Nephron (organoid): ENCODE measurements at regions not wholly inside any gene's neighbourhood (a gene's known extent, or its start where the extent isn't known, plus 50 kb on each side); places are given as distances from the start of the nearest gene placed in this dataset.
A peak's percentile ranks its signal among the peaks of the same experiment; 100 is the strongest.

Source experiments
- H3K27ac Mint-ChIP-seq, 3 experiments: 2 replicates each; pipeline ENCODE4 v1.8.0; 2020; ENCODE audit warnings: mixed read lengths in 3 of 3, mild to moderate bottlenecking in 2 of 3, moderate library complexity in 1 of 3
- H3K27me3 Mint-ChIP-seq: 2 replicates; pipeline ENCODE4 v1.8.0; 2021; ENCODE audit warnings: low read depth, mild to moderate bottlenecking, moderate library complexity, mixed read lengths
- H3K36me3 Mint-ChIP-seq: 2 replicates; pipeline ENCODE4 v1.8.0; 2020; ENCODE audit warnings: low read depth, mixed read lengths
- H3K4me1 Mint-ChIP-seq: 2 replicates; pipeline ENCODE4 v1.8.0; 2020; ENCODE audit warnings: mixed read lengths
- H3K4me3 Mint-ChIP-seq, 3 experiments: 2 replicates each; pipeline ENCODE4 v1.8.0; 2020; ENCODE audit warnings: mild to moderate bottlenecking in 3 of 3, mixed read lengths in 3 of 3, moderate library complexity in 2 of 3
- H3K9me3 Mint-ChIP-seq: 2 replicates; pipeline ENCODE4 v1.8.0; 2020; ENCODE audit warnings: mixed read lengths
- TF ChIP-seq, protein P1 (sequence below), 3 experiments: fragments of 200-600 bp; sonication (generic); IDR thresholded peaks; one replicate each; pipeline ENCODE4 v1.5.0; 2021; ENCODE audit warnings: antibody characterized with exemption in 3 of 3; ENCODE audit not compliant: unreplicated experiment in 3 of 3

DNA sequence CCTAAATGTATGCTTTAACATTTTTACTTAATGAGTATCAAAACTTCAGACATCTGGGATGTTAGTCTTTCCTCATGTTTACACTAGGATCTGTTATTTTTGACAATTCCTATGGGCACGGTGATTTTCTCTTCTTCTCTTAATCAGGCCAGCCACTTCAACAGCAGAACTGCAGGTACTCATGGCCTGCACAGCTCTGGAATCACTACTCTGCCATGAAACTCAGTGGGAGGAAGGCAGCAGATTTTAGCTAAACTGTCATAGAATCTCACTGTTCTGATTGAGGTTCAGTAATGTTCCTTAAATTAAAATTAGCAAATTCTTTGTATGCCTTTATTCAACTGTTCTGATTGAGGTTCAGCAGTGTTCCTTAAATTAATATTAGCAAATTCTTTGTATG is 1083.0 kb downstream of the SLITRK5 start:
- Mint-ChIP-seq H3K4me1 (no peaks in the 10 kb centered on the region), H3K36me3 (no peaks in the 10 kb centered on the region)
- TF ChIP-seq, protein P1, sequence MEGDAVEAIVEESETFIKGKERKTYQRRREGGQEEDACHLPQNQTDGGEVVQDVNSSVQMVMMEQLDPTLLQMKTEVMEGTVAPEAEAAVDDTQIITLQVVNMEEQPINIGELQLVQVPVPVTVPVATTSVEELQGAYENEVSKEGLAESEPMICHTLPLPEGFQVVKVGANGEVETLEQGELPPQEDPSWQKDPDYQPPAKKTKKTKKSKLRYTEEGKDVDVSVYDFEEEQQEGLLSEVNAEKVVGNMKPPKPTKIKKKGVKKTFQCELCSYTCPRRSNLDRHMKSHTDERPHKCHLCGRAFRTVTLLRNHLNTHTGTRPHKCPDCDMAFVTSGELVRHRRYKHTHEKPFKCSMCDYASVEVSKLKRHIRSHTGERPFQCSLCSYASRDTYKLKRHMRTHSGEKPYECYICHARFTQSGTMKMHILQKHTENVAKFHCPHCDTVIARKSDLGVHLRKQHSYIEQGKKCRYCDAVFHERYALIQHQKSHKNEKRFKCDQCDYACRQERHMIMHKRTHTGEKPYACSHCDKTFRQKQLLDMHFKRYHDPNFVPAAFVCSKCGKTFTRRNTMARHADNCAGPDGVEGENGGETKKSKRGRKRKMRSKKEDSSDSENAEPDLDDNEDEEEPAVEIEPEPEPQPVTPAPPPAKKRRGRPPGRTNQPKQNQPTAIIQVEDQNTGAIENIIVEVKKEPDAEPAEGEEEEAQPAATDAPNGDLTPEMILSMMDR (IDR thresholded peaks at IDR 0.05; ENCODE audit: unreplicated experiment in 3 of 3): no peak

DNA sequence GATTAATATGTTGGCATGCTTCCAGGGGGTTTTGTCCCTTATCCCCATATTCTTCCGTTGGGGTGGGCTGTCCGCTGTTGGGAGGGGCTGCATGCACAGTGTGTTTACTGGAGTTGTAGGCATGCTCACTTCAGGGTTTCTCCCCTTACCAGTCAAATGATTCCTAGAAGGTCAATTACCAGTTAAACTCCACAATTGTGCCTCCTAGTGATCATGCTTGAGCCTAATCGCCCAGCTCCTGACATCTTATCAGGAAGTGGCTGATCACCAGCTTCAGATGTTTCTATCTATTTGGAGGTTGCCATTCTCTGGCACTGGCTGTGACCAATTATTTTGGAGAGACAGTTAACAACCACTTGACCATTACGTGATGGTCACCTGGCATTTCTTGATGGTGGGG is 1090.0 kb downstream of the SLITRK5 start:
- Mint-ChIP-seq H3K27me3 (no peaks in the 10 kb centered on the region), H3K4me1 (no peaks in the 10 kb centered on the region), H3K9me3 (peaks cover 3% of the 10 kb centered on the region), H3K4me3 (no peak overlapping the region), H3K36me3 (no peaks in the 10 kb centered on the region), H3K27ac (peak overlapping the region in 1 of 3 experiments; percentile 10)
- TF ChIP-seq, protein P1 (IDR thresholded peaks at IDR 0.05; ENCODE audit: unreplicated experiment in 3 of 3): no peak

More for the DNA sequence above, 1083.0 kb downstream of the SLITRK5 start:
- H3K9me3 Mint-ChIP-seq: peaks cover 3% of the 10 kb centered on the region
- peaks cover 3% of the 10 kb centered on the region for H3K27me3 Mint-ChIP-seq
- no peak overlapping the region for H3K27ac Mint-ChIP-seq
- H3K4me3 Mint-ChIP-seq: no peak overlapping the region

DNA sequence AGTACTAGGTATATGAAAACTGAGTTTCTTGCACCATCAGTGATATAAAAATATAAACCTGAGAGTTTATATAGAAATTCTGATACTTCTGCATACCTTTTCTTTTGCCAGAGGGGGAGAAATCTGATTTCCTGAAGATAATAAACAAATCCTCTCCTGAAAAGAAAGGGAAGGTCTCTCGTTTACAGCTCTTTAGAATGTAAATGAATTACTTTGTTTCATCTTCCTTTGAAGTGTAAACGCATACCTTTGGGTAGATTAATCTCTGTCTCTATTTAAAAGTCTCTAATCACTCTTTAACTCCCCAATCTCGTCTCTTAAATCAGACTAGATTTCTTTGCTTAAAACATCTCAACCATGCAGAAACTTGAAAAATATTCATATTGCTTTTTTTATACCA is 1092.9 kb downstream of the SLITRK5 start:
- H3K4me1 Mint-ChIP-seq: no peaks in the 10 kb centered on the region
- H3K27ac Mint-ChIP-seq: no peak overlapping the region
- no peaks in the 10 kb centered on the region for H3K9me3 Mint-ChIP-seq
- H3K4me3 Mint-ChIP-seq: no peak overlapping the region
- H3K36me3 Mint-ChIP-seq: no peaks in the 10 kb centered on the region
- H3K27me3 Mint-ChIP-seq: no peaks in the 10 kb centered on the region
- TF ChIP-seq, protein P1 (IDR thresholded peaks at IDR 0.05; ENCODE audit: unreplicated experiment in 3 of 3): no peak

DNA sequence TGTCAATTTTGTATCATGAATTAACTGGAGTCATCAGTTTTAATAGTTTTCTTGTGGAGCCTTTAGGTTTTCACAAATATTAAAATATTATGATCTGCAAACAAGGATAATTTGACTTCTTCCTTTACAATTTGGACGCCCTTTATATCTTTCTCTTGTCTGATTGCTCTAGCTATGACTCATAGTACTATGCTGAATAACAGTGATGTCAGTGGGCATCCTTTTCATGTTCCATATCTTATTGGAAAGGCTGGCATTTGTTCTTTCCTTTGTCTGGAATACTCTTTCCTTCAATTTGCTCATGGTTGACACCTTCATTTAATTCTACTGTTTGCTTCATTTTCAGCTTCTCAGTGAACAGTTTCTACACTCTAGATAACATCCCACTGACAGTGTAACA is 1129.3 kb downstream of the SLITRK5 start:
- TF ChIP-seq, protein P1 (IDR thresholded peaks at IDR 0.05; ENCODE audit: unreplicated experiment in 3 of 3): no peak
- Mint-ChIP-seq H3K27ac (no peak overlapping the region), H3K27me3 (no peaks in the 10 kb centered on the region), H3K9me3 (no peaks in the 10 kb centered on the region), H3K36me3 (no peaks in the 10 kb centered on the region), H3K4me3 (no peak overlapping the region), H3K4me1 (no peaks in the 10 kb centered on the region)

DNA sequence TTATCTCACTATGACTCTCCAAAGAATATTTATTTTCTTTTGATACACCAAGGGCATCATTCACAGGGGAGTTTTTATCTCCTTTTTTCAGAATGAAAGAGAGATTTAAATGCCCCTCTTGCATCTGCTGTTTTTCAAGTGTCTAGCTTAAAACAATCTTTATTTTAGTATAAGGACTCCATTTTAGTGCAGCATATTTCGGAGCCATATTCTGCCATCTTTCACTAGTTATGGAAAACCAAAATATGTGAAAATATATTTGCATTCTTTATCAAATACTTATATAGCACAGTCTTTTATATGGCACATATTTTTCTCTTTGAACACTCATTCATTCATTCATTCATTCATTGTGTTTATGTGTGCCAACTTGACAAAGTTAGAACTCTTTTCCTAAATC is 1130.2 kb downstream of the SLITRK5 start:
- H3K9me3 Mint-ChIP-seq: no peaks in the 10 kb centered on the region
- no peak overlapping the region for H3K4me3 Mint-ChIP-seq
- H3K27ac Mint-ChIP-seq: no peak overlapping the region
- H3K36me3 Mint-ChIP-seq: no peaks in the 10 kb centered on the region
- H3K27me3 Mint-ChIP-seq: no peaks in the 10 kb centered on the region
- TF ChIP-seq, protein P1 (IDR thresholded peaks at IDR 0.05; ENCODE audit: unreplicated experiment in 3 of 3): no peak
- H3K4me1 Mint-ChIP-seq: no peaks in the 10 kb centered on the region

DNA sequence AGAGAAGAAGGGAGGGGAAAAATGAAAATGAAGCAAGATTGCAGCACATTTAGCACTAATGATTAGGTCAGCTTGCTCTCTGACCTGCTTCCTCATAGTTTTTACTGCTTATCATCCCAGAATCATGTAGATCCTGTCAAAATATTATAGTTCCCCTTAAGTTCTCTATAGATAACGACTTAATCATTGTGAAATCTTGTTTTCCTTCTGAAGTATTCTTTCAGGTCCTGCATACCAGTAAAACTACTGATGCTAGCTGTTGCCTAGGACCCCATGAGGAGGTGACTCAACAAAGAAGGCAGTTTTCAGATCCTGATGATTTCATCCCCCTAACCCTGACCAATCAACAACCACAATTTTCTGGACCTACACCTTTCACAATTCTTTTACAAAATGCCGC is 1131.7 kb downstream of the SLITRK5 start:
- no peaks in the 10 kb centered on the region for H3K9me3 Mint-ChIP-seq
- H3K36me3 Mint-ChIP-seq: no peaks in the 10 kb centered on the region
- H3K4me3 Mint-ChIP-seq: no peak overlapping the region
- H3K27ac Mint-ChIP-seq: no peak overlapping the region
- TF ChIP-seq, protein P1 (IDR thresholded peaks at IDR 0.05; ENCODE audit: unreplicated experiment in 3 of 3): no peak
- no peaks in the 10 kb centered on the region for H3K4me1 Mint-ChIP-seq
- no peaks in the 10 kb centered on the region for H3K27me3 Mint-ChIP-seq
